ENCODE measurements at regions not wholly inside any gene's neighbourhood (a gene's known extent, or its start where the extent isn't known, plus 50 kb on each side); places are given as distances from the start of the nearest gene placed in this dataset.

DNA sequence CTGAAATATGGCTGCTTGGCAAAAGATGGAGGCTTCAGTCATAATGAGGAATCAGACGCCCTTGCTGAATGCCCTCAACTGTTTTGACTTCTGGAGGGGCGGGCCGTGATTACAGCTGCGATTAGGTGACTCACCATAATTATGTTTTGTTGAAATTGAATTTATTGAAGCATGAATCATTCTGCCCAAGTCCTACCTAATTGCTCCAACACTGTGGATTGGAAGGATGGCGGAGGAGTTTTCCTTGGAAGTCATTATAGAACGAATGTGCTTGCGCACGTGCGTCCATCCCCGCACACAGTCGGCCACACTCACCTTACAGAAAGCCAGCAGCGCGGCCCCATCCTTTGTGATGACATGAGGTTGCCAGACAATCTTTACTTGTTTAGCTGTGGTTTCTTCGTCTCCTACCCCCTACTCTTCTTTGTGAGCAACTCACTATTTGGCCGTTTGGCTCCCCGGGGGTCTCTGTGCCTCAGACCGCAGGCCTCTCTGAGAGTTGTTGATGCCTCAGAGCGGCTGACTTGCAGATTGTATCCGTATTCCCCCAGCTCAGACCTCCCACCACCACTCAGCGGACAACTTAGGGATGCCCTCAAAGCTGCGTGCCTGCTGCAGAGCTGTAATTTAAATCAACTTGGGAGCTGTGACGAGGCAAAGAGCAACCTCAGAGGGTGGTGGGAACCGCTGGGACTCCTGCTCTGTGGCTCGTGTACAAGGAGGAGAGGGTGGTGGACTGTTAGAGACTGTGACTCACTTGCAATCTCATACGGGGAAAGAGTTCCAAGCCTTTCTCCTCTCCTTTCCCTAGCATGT, 513.4 kb downstream of the TNS1 start:
- H3K56ac ChIP-seq (ENCODE audit: low read length), result no peak overlapping the region
- H4K5ac ChIP-seq (ENCODE audit: low read length), result no peak overlapping the region
- no peak overlapping the region for H3K27ac ChIP-seq (ENCODE audit: low read depth, low read length)
- DNase-seq, result no peak
- H4K8ac ChIP-seq (ENCODE audit: low read depth, low read length), result no peak overlapping the region
- H2BK15ac ChIP-seq (replicated peaks; ENCODE audit: low read depth), result no peak overlapping the region
- H3K4ac ChIP-seq (ENCODE audit: low read depth, low read length), result no peak overlapping the region
- H2BK5ac ChIP-seq (ENCODE audit: low read length), result no peak overlapping the region
- no peak overlapping the region for H3K23ac ChIP-seq (ENCODE audit: low read length)
- no peaks in the 10 kb centered on the region for H3K4me1 ChIP-seq (ENCODE audit: control insufficient read depth, low read depth, low read length)
- WGBS (ENCODE audit: extremely low coverage, insufficient coverage, low lambda C conversion rate), result no CpG with 5 or more reads among the region's 25 CpGs
- H3K9ac ChIP-seq (ENCODE audit: low read length), result no peak overlapping the region
- no peak overlapping the region for H3K4me2 ChIP-seq (ENCODE audit: low read length)
- H2BK120ac ChIP-seq (ENCODE audit: low read depth, low read length), result no peak overlapping the region
- H3K27me3 ChIP-seq (ENCODE audit: insufficient read depth, low read length, poor library complexity), result no peaks in the 10 kb centered on the region
- no peak overlapping the region for H2AK5ac ChIP-seq (ENCODE audit: low read length)
- no peaks in the 10 kb centered on the region for H3K79me2 ChIP-seq (ENCODE audit: control insufficient read depth, insufficient read depth, low read length)
- H3K79me1 ChIP-seq (ENCODE audit: low read length), result no peaks in the 10 kb centered on the region
- H3K18ac ChIP-seq (ENCODE audit: low read length), result no peak overlapping the region
- H3K36me3 ChIP-seq (ENCODE audit: control insufficient read depth, insufficient read depth, low read length), result no peaks in the 10 kb centered on the region
- H3K4me3 ChIP-seq (ENCODE audit: low read length), result no peak overlapping the region

DNA sequence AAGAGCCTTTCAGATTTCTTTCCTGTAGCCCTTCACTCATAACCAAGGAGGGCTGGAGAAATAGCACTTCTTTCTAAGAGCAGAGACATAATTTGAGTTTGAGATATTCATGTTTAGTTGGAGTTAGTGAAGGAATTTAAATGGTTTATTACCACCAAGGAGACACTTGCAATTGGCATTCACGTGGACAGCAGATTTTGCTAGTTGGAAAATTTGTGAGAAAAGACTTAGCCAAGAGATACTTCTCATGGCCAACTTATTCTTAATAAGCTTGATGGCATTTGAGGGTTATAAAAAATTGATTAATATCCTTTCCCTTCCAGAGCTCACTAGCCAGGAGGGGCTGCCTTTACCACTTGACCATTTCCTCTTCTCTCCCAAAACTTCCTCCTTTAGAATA, 518.7 kb downstream of the TNS1 start:
- Histone ChIP-seq H3K4ac (ENCODE audit: low read depth, low read length) (no peak overlapping the region), H3K4me3 (ENCODE audit: low read length) (no peak overlapping the region), H3K23ac (ENCODE audit: low read length) (no peak overlapping the region), H3K9ac (ENCODE audit: low read length) (no peak overlapping the region), H4K8ac (ENCODE audit: low read depth, low read length) (no peak overlapping the region), H3K27me3 (ENCODE audit: insufficient read depth, low read length, poor library complexity) (no peaks in the 10 kb centered on the region), H3K56ac (ENCODE audit: low read length) (no peak overlapping the region), H3K18ac (ENCODE audit: low read length) (no peak overlapping the region), H3K4me1 (ENCODE audit: control insufficient read depth, low read depth, low read length) (peaks cover 4% of the 10 kb centered on the region), H2BK15ac (replicated peaks; ENCODE audit: low read depth) (no peak overlapping the region), H2AK5ac (ENCODE audit: low read length) (no peak overlapping the region), H3K27ac (ENCODE audit: low read depth, low read length) (no peak overlapping the region), H3K79me1 (ENCODE audit: low read length) (no peaks in the 10 kb centered on the region), H2BK5ac (ENCODE audit: low read length) (no peak overlapping the region), H3K4me2 (ENCODE audit: low read length) (no peak overlapping the region), H3K36me3 (ENCODE audit: control insufficient read depth, insufficient read depth, low read length) (no peaks in the 10 kb centered on the region), H4K5ac (ENCODE audit: low read length) (no peak overlapping the region), H3K79me2 (ENCODE audit: control insufficient read depth, insufficient read depth, low read length) (no peaks in the 10 kb centered on the region), H2BK120ac (ENCODE audit: low read depth, low read length) (no peak overlapping the region)
- no peak for DNase-seq
- no CpG with 5 or more reads among the region's 1 CpG for WGBS (ENCODE audit: extremely low coverage, insufficient coverage, low lambda C conversion rate)

DNA sequence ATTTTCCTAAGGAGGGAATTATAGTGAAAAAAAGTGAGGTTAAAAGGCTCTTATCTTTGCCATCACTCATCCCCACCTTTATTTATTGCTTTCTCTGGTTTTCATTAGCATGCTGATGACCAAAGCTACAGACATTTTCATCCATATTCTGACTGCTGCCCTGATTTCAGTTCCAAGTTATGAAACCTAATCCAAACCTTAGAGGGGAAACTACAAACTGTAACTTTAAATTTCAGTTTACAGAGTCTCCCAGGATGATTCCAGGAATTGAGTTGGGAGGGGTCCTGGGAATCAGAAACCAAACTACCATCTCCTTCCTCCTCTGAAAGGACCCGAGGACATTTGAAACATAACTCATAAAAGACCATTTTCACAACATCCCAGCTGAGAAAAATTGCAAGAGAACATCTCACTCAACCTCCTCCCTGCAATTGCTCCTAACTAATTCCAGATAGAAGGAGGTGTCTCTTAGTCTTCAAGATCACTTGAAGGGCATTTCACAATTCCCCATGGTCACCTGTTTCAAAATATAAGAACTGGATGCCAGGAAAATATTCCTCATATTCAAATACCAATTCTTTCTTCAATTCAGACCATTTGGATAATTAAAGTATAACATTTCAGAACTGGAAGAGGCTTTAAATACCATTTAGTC, 520.6 kb downstream of the TNS1 start:
- Histone ChIP-seq H3K36me3 (ENCODE audit: control insufficient read depth, insufficient read depth, low read length) (no peaks in the 10 kb centered on the region), H2AK5ac (ENCODE audit: low read length) (no peak overlapping the region), H3K27ac (ENCODE audit: low read depth, low read length) (no peak overlapping the region), H3K4me3 (ENCODE audit: low read length) (no peak overlapping the region), H3K56ac (ENCODE audit: low read length) (no peak overlapping the region), H2BK5ac (ENCODE audit: low read length) (no peak overlapping the region), H2BK120ac (ENCODE audit: low read depth, low read length) (no peak overlapping the region), H3K18ac (ENCODE audit: low read length) (no peak overlapping the region), H3K4ac (ENCODE audit: low read depth, low read length) (no peak overlapping the region), H3K4me1 (ENCODE audit: control insufficient read depth, low read depth, low read length) (peaks cover 7% of the 10 kb centered on the region), H4K8ac (ENCODE audit: low read depth, low read length) (no peak overlapping the region), H3K27me3 (ENCODE audit: insufficient read depth, low read length, poor library complexity) (no peaks in the 10 kb centered on the region), H2BK15ac (replicated peaks; ENCODE audit: low read depth) (no peak overlapping the region), H3K79me2 (ENCODE audit: control insufficient read depth, insufficient read depth, low read length) (no peaks in the 10 kb centered on the region), H3K23ac (ENCODE audit: low read length) (no peak overlapping the region), H3K79me1 (ENCODE audit: low read length) (no peaks in the 10 kb centered on the region), H3K4me2 (ENCODE audit: low read length) (no peak overlapping the region), H4K5ac (ENCODE audit: low read length) (no peak overlapping the region), H3K9ac (ENCODE audit: low read length) (no peak overlapping the region)
- no peak for DNase-seq
- no CpG with 5 or more reads among the region's 1 CpG for WGBS (ENCODE audit: extremely low coverage, insufficient coverage, low lambda C conversion rate)

DNA sequence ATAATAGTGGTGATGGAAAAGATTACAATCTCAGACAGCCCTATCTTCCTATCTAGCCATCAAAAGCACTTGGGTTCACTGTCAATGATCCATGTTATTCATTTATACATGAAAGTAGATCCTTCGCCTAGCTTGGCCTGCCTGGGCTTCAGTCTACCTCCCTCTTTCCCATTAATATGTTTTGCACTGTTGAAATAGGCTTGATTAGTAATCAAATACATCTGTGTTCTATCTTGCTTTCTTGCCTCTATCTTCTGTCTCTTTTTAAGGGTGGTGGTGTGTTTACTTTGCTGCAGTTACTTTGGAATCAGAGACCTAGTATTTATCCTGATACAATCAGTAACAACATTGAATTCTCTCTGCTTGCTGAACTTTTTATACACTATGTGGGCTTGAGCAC, 521.2 kb downstream of the TNS1 start:
- H4K5ac ChIP-seq (ENCODE audit: low read length), result no peak overlapping the region
- no peak overlapping the region for H3K23ac ChIP-seq (ENCODE audit: low read length)
- H3K18ac ChIP-seq (ENCODE audit: low read length), result no peak overlapping the region
- no peaks in the 10 kb centered on the region for H3K79me1 ChIP-seq (ENCODE audit: low read length)
- no CpG with 5 or more reads among the region's 1 CpG for WGBS (ENCODE audit: extremely low coverage, insufficient coverage, low lambda C conversion rate)
- no peak overlapping the region for H4K8ac ChIP-seq (ENCODE audit: low read depth, low read length)
- H3K4ac ChIP-seq (ENCODE audit: low read depth, low read length), result no peak overlapping the region
- no peak overlapping the region for H2BK15ac ChIP-seq (replicated peaks; ENCODE audit: low read depth)
- no peak overlapping the region for H3K9ac ChIP-seq (ENCODE audit: low read length)
- H2BK5ac ChIP-seq (ENCODE audit: low read length), result no peak overlapping the region
- H3K27me3 ChIP-seq (ENCODE audit: insufficient read depth, low read length, poor library complexity), result no peaks in the 10 kb centered on the region
- H3K79me2 ChIP-seq (ENCODE audit: control insufficient read depth, insufficient read depth, low read length), result no peaks in the 10 kb centered on the region
- no peak overlapping the region for H3K56ac ChIP-seq (ENCODE audit: low read length)
- no peak overlapping the region for H3K27ac ChIP-seq (ENCODE audit: low read depth, low read length)
- no peak overlapping the region for H3K4me2 ChIP-seq (ENCODE audit: low read length)
- H3K4me3 ChIP-seq (ENCODE audit: low read length), result no peak overlapping the region
- no peaks in the 10 kb centered on the region for H3K36me3 ChIP-seq (ENCODE audit: control insufficient read depth, insufficient read depth, low read length)
- no peak for DNase-seq
- H2AK5ac ChIP-seq (ENCODE audit: low read length), result no peak overlapping the region
- H3K4me1 ChIP-seq (ENCODE audit: control insufficient read depth, low read depth, low read length), result peaks cover 7% of the 10 kb centered on the region
- no peak overlapping the region for H2BK120ac ChIP-seq (ENCODE audit: low read depth, low read length)

DNA sequence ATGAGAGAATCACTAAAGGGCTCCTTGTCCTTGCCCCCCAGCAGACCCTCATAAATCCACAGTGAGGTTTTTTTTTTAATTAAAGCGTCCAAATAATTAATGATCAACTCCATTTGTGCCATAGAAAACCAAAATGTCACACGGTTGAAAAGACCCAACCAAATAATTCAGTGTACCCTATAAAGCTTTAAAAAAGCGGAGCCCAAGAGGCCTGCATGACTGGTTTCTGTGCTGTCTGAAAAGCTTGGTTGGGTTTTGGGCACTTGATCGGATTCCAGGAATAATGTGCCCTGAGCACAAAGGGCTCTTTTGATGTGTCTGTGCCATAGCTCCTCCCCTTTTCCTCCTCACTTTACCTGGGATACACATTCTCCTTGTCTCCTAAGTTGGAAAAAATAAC, 523.2 kb downstream of the TNS1 start:
- WGBS (ENCODE audit: extremely low coverage, insufficient coverage, low lambda C conversion rate), result no CpG with 5 or more reads among the region's 4 CpGs

More for the DNA sequence above, 523.2 kb downstream of the TNS1 start:
- H4K5ac ChIP-seq (ENCODE audit: low read length), result no peak overlapping the region
- H3K27me3 ChIP-seq (ENCODE audit: insufficient read depth, low read length, poor library complexity), result no peaks in the 10 kb centered on the region
- DNase-seq, result no peak
- H3K18ac ChIP-seq (ENCODE audit: low read length), result no peak overlapping the region
- no peak overlapping the region for H2AK5ac ChIP-seq (ENCODE audit: low read length)
- peak overlapping the region; percentile 17 for H3K27ac ChIP-seq (ENCODE audit: low read depth, low read length)
- no peaks in the 10 kb centered on the region for H3K36me3 ChIP-seq (ENCODE audit: control insufficient read depth, insufficient read depth, low read length)
- no peak overlapping the region for H3K23ac ChIP-seq (ENCODE audit: low read length)
- H2BK120ac ChIP-seq (ENCODE audit: low read depth, low read length), result no peak overlapping the region
- no peak overlapping the region for H3K4me3 ChIP-seq (ENCODE audit: low read length)
- H3K79me2 ChIP-seq (ENCODE audit: control insufficient read depth, insufficient read depth, low read length), result no peaks in the 10 kb centered on the region
- no peaks in the 10 kb centered on the region for H3K79me1 ChIP-seq (ENCODE audit: low read length)
- H2BK5ac ChIP-seq (ENCODE audit: low read length), result no peak overlapping the region
- H2BK15ac ChIP-seq (replicated peaks; ENCODE audit: low read depth), result peak overlapping the region; percentile 59
- no peak overlapping the region for H3K4ac ChIP-seq (ENCODE audit: low read depth, low read length)
- H4K8ac ChIP-seq (ENCODE audit: low read depth, low read length), result no peak overlapping the region
- peaks cover 7% of the 10 kb centered on the region for H3K4me1 ChIP-seq (ENCODE audit: control insufficient read depth, low read depth, low read length)
- H3K9ac ChIP-seq (ENCODE audit: low read length), result no peak overlapping the region
- no peak overlapping the region for H3K4me2 ChIP-seq (ENCODE audit: low read length)
- H3K56ac ChIP-seq (ENCODE audit: low read length), result no peak overlapping the region
